Tibial artery (tissue), 4 donors: ENCODE measurements at regions not wholly inside any gene's neighbourhood (a gene's known extent, or its start where the extent isn't known, plus 50 kb on each side); places are given as distances from the start of the nearest gene placed in this dataset.

ENCODE experiments used
- DNase-seq, 2 donors: peaks; one replicate each; pipeline ENCODE4 v3.0.0-alpha.2; 2019
- H3K27ac ChIP-seq, 2 donors: fragments of 200-600 bp; sonication (generic) in 1 of 2; 1 replicate in 1 of 2; 2 replicates in 1 of 2; pipeline ENCODE4 v1.5.1; 2018 to 2019; ENCODE audit warnings: mild to moderate bottlenecking in 1 of 2
- H3K27me3 ChIP-seq, 2 donors: fragments of 200-600 bp; sonication (generic) in 1 of 2; one replicate each; pipeline versions ENCODE4 v1.5.1 to v1.6.0; 2016 to 2019
- H3K36me3 ChIP-seq, 3 donors: fragments of 200-600 bp; sonication (generic) in 2 of 3; one replicate each; pipeline ENCODE4 v1.5.1; 2016 to 2019; ENCODE audit warnings: mild to moderate bottlenecking in 2 of 3
- H3K4me1 ChIP-seq, 4 donors: fragments of 200-600 bp; sonication (generic) in 2 of 4; 1 replicate in 3 of 4; 2 replicates in 1 of 4; pipeline ENCODE4 v1.5.1; 2016 to 2019
- H3K4me3 ChIP-seq, 2 donors: fragments of 200-600 bp; sonication (generic) in 1 of 2; 1 replicate in 1 of 2; 2 replicates in 1 of 2; pipeline ENCODE4 v1.5.1; 2018 to 2019; ENCODE audit warnings: mild to moderate bottlenecking in 2 of 2
- H3K9me3 ChIP-seq, 3 donors: fragments of 200-600 bp; sonication (generic) in 1 of 3; one replicate each; pipeline ENCODE4 v1.5.1; 2016 to 2019
- CTCF ChIP-seq, 2 experiments: fragments of 200-600 bp in 1 of 2; fragments of 450-650 bp in 1 of 2; IDR thresholded peaks; one replicate each; pipeline ENCODE4 v1.5.1; 2017 to 2019; ENCODE audit warnings: antibody characterized with exemption in 2 of 2, mild to moderate bottlenecking in 1 of 2, moderate library complexity in 1 of 2
- intact Hi-C: fragments of 100-400 bp; cut with DNase I; formaldehyde crosslinking; loops from one replicate; pipeline ENCODE4 v1.15.0; 2023; ENCODE audit warnings: low total_unique reads

GRCh38 chr2:17422061-17422460 lies 96.2 kb downstream of the RAD51AP2 start:
- intact Hi-C loops: no loop called here
- Histone ChIP-seq H3K27me3 (no peaks in the 10 kb centered on the region), H3K4me3 (no peak overlapping the region), H3K36me3 (no peaks in the 10 kb centered on the region), H3K4me1 (no peaks in the 10 kb centered on the region), H3K27ac (no peak overlapping the region), H3K9me3 (no peaks in the 10 kb centered on the region)
- no peak for DNase-seq
- TF ChIP-seq CTCF (IDR thresholded peaks at IDR 0.05): no peak

- H3K27me3 ChIP-seq: no peaks in the 10 kb centered on the region
- no peaks in the 10 kb centered on the region for H3K9me3 ChIP-seq
- no peak for DNase-seq
- H3K4me1 ChIP-seq: no peaks in the 10 kb centered on the region
- TF ChIP-seq CTCF (IDR thresholded peaks at IDR 0.05): no peak
- no peaks in the 10 kb centered on the region for H3K36me3 ChIP-seq
- intact Hi-C loops: no loop called here
- no peak overlapping the region for H3K27ac ChIP-seq
- H3K4me3 ChIP-seq: no peak overlapping the region
These were observed 101.3 kb downstream of the RAD51AP2 start for GRCh38 chr2:17416884-17417391.

GRCh38 chr2:17413036-17413435 lies 105.2 kb downstream of the RAD51AP2 start:
- Histone ChIP-seq H3K9me3 (peaks cover 0 to 3% (median 0%) of the 10 kb centered on the region in 3 donors), H3K27me3 (no peaks in the 10 kb centered on the region), H3K36me3 (no peaks in the 10 kb centered on the region), H3K4me3 (no peak overlapping the region), H3K4me1 (no peaks in the 10 kb centered on the region), H3K27ac (no peak overlapping the region)
- no peak for DNase-seq
- intact Hi-C loops: no loop called here
- no peak for TF ChIP-seq CTCF (IDR thresholded peaks at IDR 0.05)

GRCh38 chr2:17401096-17401495 lies 117.1 kb downstream of the RAD51AP2 start:
- intact Hi-C loops: no loop called here

GRCh38 chr2:17398770-17399169 lies 119.5 kb downstream of the RAD51AP2 start:
- H3K4me1 ChIP-seq: no peaks in the 10 kb centered on the region
- H3K27me3 ChIP-seq: no peaks in the 10 kb centered on the region
- DNase-seq: no peak
- no peaks in the 10 kb centered on the region for H3K36me3 ChIP-seq
- H3K4me3 ChIP-seq: no peak overlapping the region
- peaks cover 0 to 6% (median 5%) of the 10 kb centered on the region in 3 donors for H3K9me3 ChIP-seq
- no peak for TF ChIP-seq CTCF (IDR thresholded peaks at IDR 0.05)
- intact Hi-C loops: no loop called here
- no peak overlapping the region for H3K27ac ChIP-seq

More at GRCh38 chr2:17401096-17401495, 117.1 kb downstream of the RAD51AP2 start:
- peaks cover 0 to 6% (median 5%) of the 10 kb centered on the region in 3 donors for H3K9me3 ChIP-seq
- H3K27ac ChIP-seq: no peak overlapping the region
- H3K4me1 ChIP-seq: no peaks in the 10 kb centered on the region
- TF ChIP-seq CTCF (IDR thresholded peaks at IDR 0.05): no peak
- H3K27me3 ChIP-seq: no peaks in the 10 kb centered on the region
- no peaks in the 10 kb centered on the region for H3K36me3 ChIP-seq
- H3K4me3 ChIP-seq: no peak overlapping the region
- DNase-seq: no peak

GRCh38 chr2:17388798-17389197 lies 129.4 kb downstream of the RAD51AP2 start:
- H3K27ac ChIP-seq: no peak overlapping the region
- intact Hi-C loops: no loop called here
- H3K4me1 ChIP-seq: no peaks in the 10 kb centered on the region
- H3K4me3 ChIP-seq: no peak overlapping the region
- no peaks in the 10 kb centered on the region for H3K27me3 ChIP-seq
- DNase-seq: no peak
- H3K9me3 ChIP-seq: no peaks in the 10 kb centered on the region
- H3K36me3 ChIP-seq: no peaks in the 10 kb centered on the region
- TF ChIP-seq CTCF (IDR thresholded peaks at IDR 0.05): no peak
